IMR-90 (cell line): ENCODE measurements at regions not wholly inside any gene's neighbourhood (a gene's known extent, or its start where the extent isn't known, plus 50 kb on each side); places are given as distances from the start of the nearest gene placed in this dataset.

Experiments used
- BHLHE40 ChIP-seq: fragments of 150-350 bp; IDR thresholded peaks from 2 replicates; pipeline ENCODE4 v1.6.1; 2016; ENCODE audit warnings: mild to moderate bottlenecking, low read depth, low read length
- CEBPB ChIP-seq: IDR thresholded peaks from 2 replicates; pipeline ENCODE4 v1.6.1; 2012; ENCODE audit warnings: low read depth, low read length, improper control_type of control experiment
- FOS ChIP-seq: fragments of 150-350 bp; IDR thresholded peaks from 2 replicates; pipeline ENCODE4 v1.6.1; 2016; ENCODE audit warnings: low read depth, low read length
- MAFK ChIP-seq: IDR thresholded peaks from 2 replicates; pipeline ENCODE4 v1.6.1; 2012; ENCODE audit warnings: low read depth, low read length, improper control_type of control experiment
- MAZ ChIP-seq: IDR thresholded peaks from 2 replicates; pipeline ENCODE4 v1.6.1; 2012; ENCODE audit warnings: low read depth, mild to moderate bottlenecking, low read length, improper control_type of control experiment, moderate library complexity, borderline replicate concordance
- MXI1 ChIP-seq: IDR thresholded peaks from 2 replicates; pipeline ENCODE4 v1.6.1; 2012; ENCODE audit warnings: low read depth, mild to moderate bottlenecking, low read length, moderate library complexity, borderline replicate concordance
- POLR2A ChIP-seq: IDR thresholded peaks from 2 replicates; pipeline ENCODE4 v1.6.1; 2012; ENCODE audit warnings: mild to moderate bottlenecking, low read depth, low read length
- RAD21 ChIP-seq: IDR thresholded peaks from 2 replicates; pipeline ENCODE4 v1.6.1; 2012; ENCODE audit warnings: low read length, improper control_type of control experiment
- RCOR1 ChIP-seq: IDR thresholded peaks from 2 replicates; pipeline ENCODE4 v1.6.1; 2012; ENCODE audit warnings: mild to moderate bottlenecking, low read length, improper control_type of control experiment; ENCODE audit not compliant: insufficient replicate concordance
- RFX5 ChIP-seq: IDR thresholded peaks from 2 replicates; pipeline ENCODE4 v1.8.0; 2012; ENCODE audit warnings: low read depth, mild to moderate bottlenecking, low read length, moderate library complexity
- TF ChIP-seq, protein P1 (sequence below): conservative IDR thresholded peaks from 2 replicates; pipeline ENCODE4 v1.5.1; 2012; ENCODE audit warnings: mild to moderate bottlenecking, low read depth, low read length, improper control_type of control experiment
- TF ChIP-seq, protein P2 (sequence below): fragments of 150-350 bp; IDR thresholded peaks from 2 replicates; pipeline ENCODE4 v1.6.1; 2017; ENCODE audit warnings: mild to moderate bottlenecking, antibody characterized with exemption, low read length, low read depth

DNA sequence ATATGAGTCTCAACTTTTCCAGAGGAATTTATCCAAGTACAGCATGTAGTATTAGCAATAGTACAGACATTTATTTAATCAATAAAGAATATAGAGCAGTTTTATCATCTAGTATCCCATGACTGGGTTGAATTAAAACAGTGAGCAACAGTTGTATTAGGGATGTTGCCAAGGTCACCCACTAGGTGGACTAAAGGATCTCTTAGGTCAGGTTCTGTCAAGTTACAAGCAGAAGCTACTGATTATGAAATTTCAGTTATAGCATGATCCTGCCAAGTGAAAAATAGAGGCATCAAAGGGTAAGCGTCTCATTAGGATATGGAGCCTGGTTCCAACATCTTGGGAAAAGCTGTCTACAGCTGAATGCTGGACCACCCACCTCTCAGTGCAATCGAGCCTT is 52.1 kb upstream of the LAPTM4A start:
- TF ChIP-seq MAZ = no peak
- TF ChIP-seq POLR2A = no peak
- TF ChIP-seq, protein P1, sequence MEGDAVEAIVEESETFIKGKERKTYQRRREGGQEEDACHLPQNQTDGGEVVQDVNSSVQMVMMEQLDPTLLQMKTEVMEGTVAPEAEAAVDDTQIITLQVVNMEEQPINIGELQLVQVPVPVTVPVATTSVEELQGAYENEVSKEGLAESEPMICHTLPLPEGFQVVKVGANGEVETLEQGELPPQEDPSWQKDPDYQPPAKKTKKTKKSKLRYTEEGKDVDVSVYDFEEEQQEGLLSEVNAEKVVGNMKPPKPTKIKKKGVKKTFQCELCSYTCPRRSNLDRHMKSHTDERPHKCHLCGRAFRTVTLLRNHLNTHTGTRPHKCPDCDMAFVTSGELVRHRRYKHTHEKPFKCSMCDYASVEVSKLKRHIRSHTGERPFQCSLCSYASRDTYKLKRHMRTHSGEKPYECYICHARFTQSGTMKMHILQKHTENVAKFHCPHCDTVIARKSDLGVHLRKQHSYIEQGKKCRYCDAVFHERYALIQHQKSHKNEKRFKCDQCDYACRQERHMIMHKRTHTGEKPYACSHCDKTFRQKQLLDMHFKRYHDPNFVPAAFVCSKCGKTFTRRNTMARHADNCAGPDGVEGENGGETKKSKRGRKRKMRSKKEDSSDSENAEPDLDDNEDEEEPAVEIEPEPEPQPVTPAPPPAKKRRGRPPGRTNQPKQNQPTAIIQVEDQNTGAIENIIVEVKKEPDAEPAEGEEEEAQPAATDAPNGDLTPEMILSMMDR = peak; percentile 32; the same call in 1 of the 2 replicates
- TF ChIP-seq FOS = no peak
- TF ChIP-seq CEBPB = no peak
- no peak for TF ChIP-seq MAFK
- no peak for TF ChIP-seq MXI1
- peak; percentile 41 for TF ChIP-seq RAD21
- no peak for TF ChIP-seq RFX5
- TF ChIP-seq, protein P2, sequence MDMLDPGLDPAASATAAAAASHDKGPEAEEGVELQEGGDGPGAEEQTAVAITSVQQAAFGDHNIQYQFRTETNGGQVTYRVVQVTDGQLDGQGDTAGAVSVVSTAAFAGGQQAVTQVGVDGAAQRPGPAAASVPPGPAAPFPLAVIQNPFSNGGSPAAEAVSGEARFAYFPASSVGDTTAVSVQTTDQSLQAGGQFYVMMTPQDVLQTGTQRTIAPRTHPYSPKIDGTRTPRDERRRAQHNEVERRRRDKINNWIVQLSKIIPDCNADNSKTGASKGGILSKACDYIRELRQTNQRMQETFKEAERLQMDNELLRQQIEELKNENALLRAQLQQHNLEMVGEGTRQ = no peak
- TF ChIP-seq RCOR1 = no peak
- no peak for TF ChIP-seq BHLHE40
